Kidney tubule cell (primary cell): ENCODE measurements at regions not wholly inside any gene's neighbourhood (a gene's known extent, or its start where the extent isn't known, plus 50 kb on each side); places are given as distances from the start of the nearest gene placed in this dataset.

Experiments used
- DNase-seq: peaks from one replicate; pipeline ENCODE4 v3.0.0-alpha.2; 2018; ENCODE audit warnings: low spot score

DNA sequence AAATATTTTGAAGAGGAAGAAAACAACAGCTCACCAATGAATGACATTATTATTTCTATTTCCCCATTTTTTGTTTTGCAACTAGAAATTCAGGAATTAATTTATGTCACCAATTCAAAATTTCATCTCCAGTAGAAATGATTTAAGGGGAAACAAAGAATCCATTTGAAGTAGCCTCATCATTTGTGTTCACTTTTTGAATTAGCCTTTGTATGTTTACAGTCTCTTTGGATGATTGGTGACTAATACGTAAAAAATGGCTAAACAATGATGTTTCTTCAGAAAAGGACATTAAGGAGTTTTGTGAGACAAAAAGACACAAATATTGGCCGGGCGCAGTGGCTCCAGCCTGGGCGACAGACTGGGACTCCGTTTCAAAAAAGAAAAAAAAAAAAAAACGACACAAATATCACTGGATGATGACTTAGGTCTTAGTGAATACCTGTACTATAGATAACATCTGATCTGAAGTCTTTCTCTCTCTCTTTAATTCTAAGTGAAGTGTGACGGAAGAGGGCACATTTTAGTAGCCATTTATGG, 313.2 kb downstream of the PIK3C3 start:
- DNase-seq, result no peak

GRCh38 chr18:42268798-42269197, 313.8 kb downstream of the PIK3C3 start:
- DNase-seq, result no peak

DNA sequence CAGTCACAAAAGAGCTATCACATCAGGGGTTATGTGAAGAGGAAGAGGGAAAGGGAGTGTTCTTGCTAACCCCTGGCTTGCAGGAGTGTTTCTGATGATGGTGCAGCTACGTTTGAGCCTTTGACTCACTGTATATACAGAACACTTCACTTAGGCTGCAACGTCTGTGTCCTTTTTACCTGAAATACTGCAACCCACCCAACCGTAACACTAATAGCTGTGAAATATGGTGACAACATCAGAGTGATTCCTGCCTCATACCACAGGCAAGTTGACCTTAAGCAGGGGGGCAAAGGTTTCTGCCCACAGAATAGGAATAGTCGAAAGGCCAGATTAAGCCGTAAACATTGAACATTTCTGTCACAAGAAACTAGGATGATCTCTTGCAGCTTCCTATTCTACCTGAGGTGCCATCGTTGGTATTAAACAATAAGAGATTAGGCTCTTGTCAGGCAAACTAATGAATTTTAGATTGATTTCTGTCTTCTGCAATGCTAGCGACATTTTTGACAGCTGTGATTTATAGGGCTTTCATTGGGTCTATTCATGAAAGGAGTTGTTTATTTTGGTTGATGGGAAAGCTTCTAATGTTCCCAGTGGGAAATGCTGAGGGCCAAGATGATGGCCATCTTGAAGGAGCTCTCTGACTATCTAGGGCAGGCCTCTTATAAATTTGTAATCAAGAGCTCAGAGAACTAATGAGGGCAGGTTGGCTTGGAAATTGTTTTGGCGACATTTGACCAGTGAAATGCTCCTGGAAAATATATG, 316.8 kb downstream of the PIK3C3 start:
- peak; percentile 82 for DNase-seq

GRCh38 chr18:42274488-42275137, 319.6 kb downstream of the PIK3C3 start:
- DNase-seq, result peak; percentile 42

DNA sequence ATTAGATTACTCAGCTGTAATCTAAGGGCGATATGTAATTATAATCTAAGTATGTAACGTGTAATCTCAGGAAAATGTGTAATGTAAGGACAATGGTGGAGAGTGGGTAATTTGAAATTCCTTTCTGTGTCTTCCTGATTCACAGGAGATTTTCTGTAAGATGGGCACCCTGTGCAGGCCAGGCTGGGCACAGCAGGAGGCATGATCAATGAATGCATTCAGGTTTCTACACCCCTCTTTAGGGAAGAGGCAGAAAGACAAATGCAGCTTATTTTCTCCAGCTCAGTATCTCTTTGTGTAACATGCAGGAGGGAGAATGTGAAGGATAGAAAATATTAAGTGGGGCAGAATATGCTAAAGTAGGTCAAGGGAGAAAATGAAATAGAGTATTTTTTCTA, 320.1 kb downstream of the PIK3C3 start:
- no peak for DNase-seq

- DNase-seq, result no peak
Observed at GRCh38 chr18:42275949-42276730, 321.1 kb downstream of the PIK3C3 start.

DNA sequence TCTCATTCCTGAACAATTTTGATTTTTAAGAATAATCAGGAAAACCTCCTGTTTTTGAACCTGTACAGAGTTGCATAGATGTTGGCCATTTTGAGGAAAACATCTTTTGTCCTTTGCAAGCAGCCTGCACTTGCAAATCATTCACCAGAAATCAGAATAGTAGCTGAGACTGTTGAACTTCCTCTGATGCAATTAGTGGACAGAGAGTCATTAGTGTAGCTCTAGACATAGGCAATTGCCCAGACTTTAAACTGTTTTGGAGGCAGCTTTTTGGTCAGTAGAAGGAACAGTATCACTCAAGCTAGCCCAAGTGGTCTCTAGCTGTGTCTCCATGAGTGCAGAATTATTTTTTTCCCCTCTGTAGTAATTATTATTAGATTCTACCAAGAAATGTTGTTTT, 326.1 kb downstream of the PIK3C3 start:
- no peak for DNase-seq

DNA sequence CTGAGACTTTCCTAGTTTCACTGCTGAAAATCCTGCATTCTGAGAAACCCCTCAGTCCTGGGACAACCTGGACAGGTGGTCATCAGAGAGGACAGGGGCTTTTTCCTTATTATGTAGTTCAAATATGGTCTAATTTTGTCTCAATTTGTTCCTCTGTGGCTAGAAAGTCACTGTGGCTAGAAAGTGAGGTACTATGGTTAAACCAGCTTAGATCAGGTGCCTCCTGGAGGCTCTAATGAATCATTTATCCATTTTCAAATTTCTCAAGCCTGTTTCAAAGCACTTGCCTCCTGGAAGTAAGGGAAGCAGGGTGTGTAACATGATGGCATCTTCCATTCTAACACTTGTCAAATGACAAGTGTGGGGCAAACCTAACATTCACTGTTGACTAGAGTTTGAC, 326.8 kb downstream of the PIK3C3 start:
- no peak for DNase-seq

DNA sequence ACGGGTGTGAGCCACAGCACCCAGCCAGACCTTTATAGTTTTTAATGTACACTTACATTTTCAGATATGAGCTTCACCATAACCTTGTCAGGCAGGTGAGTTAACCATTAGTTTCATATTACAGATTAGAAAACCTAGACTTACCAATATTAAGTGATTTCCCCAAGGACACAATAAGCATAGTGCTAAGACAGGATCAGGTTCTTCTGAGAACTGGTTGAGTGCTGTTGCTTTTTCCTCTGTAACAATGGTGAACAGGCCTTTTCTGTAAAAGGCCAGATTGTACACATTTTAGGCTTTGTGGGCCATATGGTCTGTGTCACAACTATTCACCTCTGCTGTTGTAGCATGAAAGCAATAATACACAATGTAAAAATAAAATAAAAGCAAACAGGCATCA, 332.0 kb downstream of the PIK3C3 start:
- DNase-seq, result no peak

GRCh38 chr18:42288129-42288528, 333.1 kb downstream of the PIK3C3 start:
- DNase-seq, result no peak

- no peak for DNase-seq
Observed at GRCh38 chr18:42289526-42289925, 334.5 kb downstream of the PIK3C3 start.

GRCh38 chr18:42290318-42291307, 335.6 kb downstream of the PIK3C3 start:
- no peak for DNase-seq

DNA sequence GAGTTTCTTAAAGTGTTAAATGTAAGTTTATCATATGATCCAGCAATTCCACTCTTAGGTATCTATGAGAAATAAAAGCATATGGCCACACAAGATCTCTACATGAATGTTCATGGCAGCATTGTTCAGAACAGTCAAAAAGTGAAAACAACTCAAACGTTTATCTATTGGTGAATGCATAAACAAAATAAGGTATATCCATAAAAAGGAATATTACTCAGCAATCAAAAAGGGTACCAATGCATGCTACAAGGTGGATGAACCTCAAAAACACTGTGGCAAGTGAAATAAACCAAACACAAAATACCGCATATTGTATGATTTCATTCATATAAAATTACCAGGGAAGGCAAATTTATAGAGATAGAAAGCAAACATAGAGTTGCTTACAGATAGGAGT, 337.6 kb downstream of the PIK3C3 start:
- no peak for DNase-seq

- no peak for DNase-seq
Observed at GRCh38 chr18:42296192-42296591, 341.2 kb downstream of the PIK3C3 start.

DNA sequence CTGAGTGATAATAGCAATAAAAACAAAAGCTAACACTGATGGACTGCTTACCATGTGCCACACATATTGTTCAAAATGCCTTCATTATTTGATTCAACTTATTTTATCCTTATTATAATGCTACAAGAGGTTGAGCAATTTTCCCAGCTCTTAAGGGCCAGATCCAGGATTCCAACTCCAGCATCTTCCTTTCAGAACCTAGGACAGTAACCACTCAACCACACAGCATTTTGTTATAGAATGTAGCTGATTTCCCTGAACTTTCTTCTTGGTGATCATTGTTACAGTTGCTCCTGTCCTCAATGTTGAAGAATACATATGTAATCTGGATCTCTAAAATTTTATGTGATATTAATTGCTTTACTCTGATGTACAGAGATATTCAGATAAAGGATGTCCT, 341.7 kb downstream of the PIK3C3 start:
- DNase-seq, result peak; percentile 18

DNA sequence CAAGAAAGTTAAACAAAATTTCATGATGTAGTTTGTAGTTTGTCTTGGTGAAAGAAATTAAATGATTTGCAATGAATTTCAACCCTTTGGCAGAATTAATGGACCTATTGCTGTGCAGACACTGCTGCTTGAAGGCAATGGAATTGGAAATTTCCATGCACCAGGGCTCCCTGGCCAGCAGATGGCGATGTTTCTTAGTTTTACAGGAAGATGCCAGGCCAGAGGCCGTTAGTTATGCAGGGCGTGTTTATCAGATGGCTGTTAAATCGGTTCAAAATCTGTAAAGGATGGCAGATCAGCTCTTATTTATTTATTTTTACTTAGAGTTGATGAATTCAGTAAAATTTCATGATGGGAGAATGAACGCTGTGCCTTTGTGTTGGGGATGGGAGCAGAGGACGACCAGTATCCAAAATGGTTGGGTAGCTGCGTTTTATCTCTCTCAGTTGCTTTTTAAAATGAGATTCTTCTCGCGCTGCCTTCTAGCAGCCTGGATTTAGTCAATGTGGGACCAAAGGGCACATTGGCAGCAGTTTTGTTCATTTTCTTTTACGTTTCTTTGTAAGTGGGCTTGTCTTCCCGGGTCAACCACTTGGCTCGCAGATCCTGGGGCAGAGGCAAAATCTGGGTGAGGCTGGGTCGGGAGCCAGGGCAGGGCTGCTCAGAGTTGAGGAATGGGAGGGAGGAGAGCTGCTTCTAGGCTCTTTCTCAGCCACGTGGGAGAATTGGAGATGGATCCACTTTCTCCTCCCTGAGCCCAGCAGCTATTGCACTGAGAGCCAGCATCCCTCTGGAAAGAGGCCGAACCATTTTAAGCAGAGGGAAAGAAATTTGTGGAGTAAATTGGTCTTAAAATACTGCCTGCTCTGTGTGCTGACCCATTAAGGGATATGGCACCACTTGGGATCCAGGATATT, 344.0 kb downstream of the PIK3C3 start:
- DNase-seq, result peak; percentile 78

GRCh38 chr18:42305869-42306593, 351.0 kb downstream of the PIK3C3 start:
- peak; percentile 6 for DNase-seq

DNA sequence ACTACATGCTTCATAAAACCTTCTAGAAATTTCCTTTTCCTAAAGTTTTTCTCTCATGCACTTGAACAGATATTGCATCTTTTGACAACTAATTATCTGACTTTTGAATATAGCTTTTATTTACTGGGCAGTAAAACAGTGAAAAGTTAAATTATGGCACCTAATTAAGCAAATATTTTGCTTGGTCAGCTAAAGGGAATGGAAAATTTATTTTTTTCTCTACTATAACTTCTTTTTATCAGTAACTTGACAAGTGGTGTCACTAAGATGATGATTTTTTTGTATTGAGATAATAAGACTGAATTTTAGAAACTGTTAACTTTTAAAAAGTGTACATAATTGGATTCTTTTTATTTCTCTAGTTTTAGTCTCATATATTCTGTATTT, 351.6 kb downstream of the PIK3C3 start:
- DNase-seq, result no peak

DNA sequence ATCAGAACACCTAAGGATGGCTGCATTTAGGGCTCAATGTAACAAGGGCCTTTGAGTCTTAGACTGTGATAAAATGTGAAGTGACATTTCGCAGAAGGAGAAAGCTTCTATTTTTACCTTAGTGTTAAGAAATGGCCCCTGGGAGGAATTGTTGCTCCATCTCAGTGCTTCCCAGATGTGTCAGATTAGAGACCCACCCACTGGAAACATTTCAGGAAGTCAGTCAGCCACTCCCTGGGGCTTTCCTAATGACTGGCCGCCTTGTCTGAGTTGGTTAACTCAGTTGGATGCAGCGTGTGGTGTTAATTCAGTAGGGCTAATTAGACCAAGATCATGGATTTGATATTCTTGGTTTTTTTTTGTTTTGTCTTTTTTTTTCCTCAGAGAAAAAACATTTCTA, 355.9 kb downstream of the PIK3C3 start:
- peak; percentile 84 for DNase-seq

GRCh38 chr18:42326752-42327151, 371.7 kb downstream of the PIK3C3 start:
- DNase-seq, result no peak
